ENCODE measurements at regions not wholly inside any gene's neighbourhood (a gene's known extent, or its start where the extent isn't known, plus 50 kb on each side); places are given as distances from the start of the nearest gene placed in this dataset.

GRCh38 chr1:81144240-81144825 is 656.4 kb upstream of the ADGRL2 start:
- TF ChIP-seq EZH2 (IDR thresholded peaks at IDR 0.05; ENCODE audit: insufficient read depth, poor library complexity, severe bottlenecking) (no peak), EZH2phosphoT487 (IDR thresholded peaks at IDR 0.05; ENCODE audit: insufficient read depth, low read depth) (no peak)

All from GM23248 (cell line).